Kidney (tissue), 13 donors: ENCODE measurements at regions not wholly inside any gene's neighbourhood (a gene's known extent, or its start where the extent isn't known, plus 50 kb on each side); places are given as distances from the start of the nearest gene placed in this dataset.

ENCODE experiments used
- DNase-seq, 5 donors: peaks; one replicate each; pipeline ENCODE4 v3.0.0-alpha.2; 2013 to 2020
- FAIRE-seq: peaks from 2 replicates; lab custom pipeline; 2012; peaks lifted over from hg19 to GRCh38; lab: Jason Lieb, UNC
- H3K27ac ChIP-seq, 2 donors: one replicate each; pipeline ENCODE4 v1.7.0; 2013; ENCODE audit warnings: low read depth in 2 of 2, low read length in 2 of 2, inconsistent platforms in 1 of 2
- H3K27me3 ChIP-seq: one replicate; pipeline ENCODE4 v1.7.1; 2013; ENCODE audit warnings: low read length, inconsistent platforms; ENCODE audit not compliant: control insufficient read depth, insufficient read depth
- H3K36me3 ChIP-seq, 3 donors: one replicate each; pipeline versions ENCODE4 v1.7.0 to v1.7.1; 2013; ENCODE audit warnings: low read length in 3 of 3, control low read depth in 1 of 3, inconsistent platforms in 1 of 3; ENCODE audit not compliant: insufficient read depth in 3 of 3, control insufficient read depth in 2 of 3
- H3K4me1 ChIP-seq, 3 donors: one replicate each; pipeline versions ENCODE4 v1.7.0 to v1.7.1; 2013; ENCODE audit warnings: low read length in 3 of 3, inconsistent platforms in 1 of 3, low read depth in 1 of 3; ENCODE audit not compliant: control insufficient read depth in 2 of 3, insufficient read depth in 2 of 3
- H3K4me3 ChIP-seq, 3 donors: one replicate each; pipeline versions ENCODE4 v1.7.0 to v1.8.1; 2013; ENCODE audit warnings: low read length in 3 of 3, control low read depth in 1 of 3, inconsistent platforms in 1 of 3
- H3K9ac ChIP-seq, 3 donors: one replicate each; pipeline versions ENCODE4 v1.7.0 to v1.7.1; 2013; ENCODE audit warnings: low read length in 3 of 3, control low read depth in 1 of 3, inconsistent platforms in 1 of 3
- H3K9me3 ChIP-seq, 3 donors: one replicate each; pipeline versions ENCODE4 v1.7.0 to v1.7.1; 2013; ENCODE audit warnings: low read length in 3 of 3, control low read depth in 1 of 3, inconsistent platforms in 1 of 3; ENCODE audit not compliant: control insufficient read depth in 2 of 3, insufficient read depth in 1 of 3
- intact Hi-C: fragments of 100-400 bp; cut with DNase I; formaldehyde crosslinking; loops from one replicate; pipeline ENCODE4 v1.11.1; 2022
- TF ChIP-seq, protein P1 (sequence below): IDR thresholded peaks from 3 replicates; pipeline ENCODE4 v1.5.1; 2012; ENCODE audit warnings: mild to moderate bottlenecking, moderate library complexity, borderline replicate concordance; ENCODE audit not compliant: insufficient read depth; ENCODE audit errors: extremely low read depth
- donor health status: control.
- donor health status: control.
- donor health status: control.
- donor health status: control.
- donor health status: control.
- donor health status: DM: yes; HTN: yes; CAD: no.
- donor health status: Normal renal cell carcinoma (clear cell type).

DNA sequence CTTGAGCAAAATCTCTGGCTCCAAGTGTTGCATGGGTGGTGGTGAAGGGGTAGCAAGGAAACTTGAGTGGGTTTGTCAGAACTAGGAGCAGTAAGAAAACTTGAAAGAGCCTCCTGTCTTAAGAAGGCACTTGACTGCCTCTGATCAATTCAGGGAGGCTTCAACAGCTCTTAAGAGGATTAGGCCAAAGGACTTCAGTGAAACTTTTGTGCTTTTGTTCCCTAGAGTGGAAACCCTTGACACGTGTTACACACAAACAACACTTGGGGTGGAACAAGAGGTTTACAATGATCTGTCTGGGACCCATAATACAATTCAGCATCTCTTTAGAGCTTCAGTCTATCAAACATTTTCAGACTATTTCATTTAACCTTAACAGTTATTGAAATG, 80.1 kb upstream of the ARMC2 start:
- Histone ChIP-seq H3K4me3 (no peak overlapping the region), H3K27me3 (no peaks in the 10 kb centered on the region), H3K27ac (no peak overlapping the region), H3K9me3 (peaks cover 0 to 1% (median 0%) of the 10 kb centered on the region in 3 donors), H3K36me3 (no peaks in the 10 kb centered on the region), H3K9ac (no peak overlapping the region), H3K4me1 (no peaks in the 10 kb centered on the region)
- intact Hi-C loops, result no loop called here
- TF ChIP-seq, protein P1, sequence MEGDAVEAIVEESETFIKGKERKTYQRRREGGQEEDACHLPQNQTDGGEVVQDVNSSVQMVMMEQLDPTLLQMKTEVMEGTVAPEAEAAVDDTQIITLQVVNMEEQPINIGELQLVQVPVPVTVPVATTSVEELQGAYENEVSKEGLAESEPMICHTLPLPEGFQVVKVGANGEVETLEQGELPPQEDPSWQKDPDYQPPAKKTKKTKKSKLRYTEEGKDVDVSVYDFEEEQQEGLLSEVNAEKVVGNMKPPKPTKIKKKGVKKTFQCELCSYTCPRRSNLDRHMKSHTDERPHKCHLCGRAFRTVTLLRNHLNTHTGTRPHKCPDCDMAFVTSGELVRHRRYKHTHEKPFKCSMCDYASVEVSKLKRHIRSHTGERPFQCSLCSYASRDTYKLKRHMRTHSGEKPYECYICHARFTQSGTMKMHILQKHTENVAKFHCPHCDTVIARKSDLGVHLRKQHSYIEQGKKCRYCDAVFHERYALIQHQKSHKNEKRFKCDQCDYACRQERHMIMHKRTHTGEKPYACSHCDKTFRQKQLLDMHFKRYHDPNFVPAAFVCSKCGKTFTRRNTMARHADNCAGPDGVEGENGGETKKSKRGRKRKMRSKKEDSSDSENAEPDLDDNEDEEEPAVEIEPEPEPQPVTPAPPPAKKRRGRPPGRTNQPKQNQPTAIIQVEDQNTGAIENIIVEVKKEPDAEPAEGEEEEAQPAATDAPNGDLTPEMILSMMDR, result no peak
- no peak for DNase-seq
- no peak for FAIRE-seq

GRCh38 chr6:108768792-108769524, 79.3 kb upstream of the ARMC2 start:
- Histone ChIP-seq H3K9me3 (peaks cover 0 to 1% (median 0%) of the 10 kb centered on the region in 3 donors), H3K36me3 (no peaks in the 10 kb centered on the region), H3K9ac (no peak overlapping the region), H3K4me3 (no peak overlapping the region), H3K27me3 (no peaks in the 10 kb centered on the region), H3K27ac (no peak overlapping the region), H3K4me1 (no peaks in the 10 kb centered on the region)
- FAIRE-seq (no peak), DNase-seq (no peak)
- TF ChIP-seq, protein P1, result no peak
- intact Hi-C loops, result no loop called here

DNA sequence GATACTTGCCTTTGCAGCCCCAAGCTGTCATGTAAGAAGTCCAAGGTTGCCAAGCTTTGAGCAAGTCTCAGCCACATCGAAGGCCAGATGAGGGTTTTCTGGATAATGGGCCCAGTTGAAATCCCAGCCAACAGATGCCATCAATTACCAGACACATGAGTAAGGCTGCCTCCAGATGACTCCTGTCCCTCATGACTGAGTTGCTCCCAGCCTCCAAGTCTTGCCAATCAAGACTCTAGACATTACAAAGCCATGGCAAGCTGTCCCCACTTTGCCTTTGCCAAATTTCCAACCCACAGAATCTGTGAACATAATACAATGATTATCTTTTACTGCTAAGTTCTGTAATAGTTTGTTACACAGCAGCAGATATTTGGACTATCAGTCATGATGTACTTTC, 76.8 kb upstream of the ARMC2 start:
- TF ChIP-seq, protein P1, result no peak
- intact Hi-C loops, result no loop called here
- H3K36me3 ChIP-seq, result no peaks in the 10 kb centered on the region
- H3K4me3 ChIP-seq, result no peak overlapping the region
- no peak overlapping the region for H3K27ac ChIP-seq
- H3K27me3 ChIP-seq, result no peaks in the 10 kb centered on the region
- DNase-seq (no peak), FAIRE-seq (no peak)
- H3K4me1 ChIP-seq, result no peaks in the 10 kb centered on the region
- H3K9ac ChIP-seq, result no peak overlapping the region
- peaks cover 0 to 1% (median 0%) of the 10 kb centered on the region in 3 donors for H3K9me3 ChIP-seq
